Activated CD4-positive, alpha-beta T cell treated with anti-CD3 and anti-CD28 coated beads for 48 hours (primary cell): ENCODE measurements at regions not wholly inside any gene's neighbourhood (a gene's known extent, or its start where the extent isn't known, plus 50 kb on each side); places are given as distances from the start of the nearest gene placed in this dataset.

ENCODE experiments used
- DNase-seq: peaks from one replicate; pipeline ENCODE4 v3.0.0-alpha.2; 2020

GRCh38 chr20:40961686-40962640 lies 66.7 kb upstream of the TOP1 start:
- DNase-seq, result no peak

GRCh38 chr20:40962733-40963504 lies 65.7 kb upstream of the TOP1 start:
- DNase-seq, result peak; percentile 83

- DNase-seq, result no peak
Observed at GRCh38 chr20:40963505-40963845, 65.1 kb upstream of the TOP1 start.

GRCh38 chr20:40965671-40966070 lies 63.0 kb upstream of the TOP1 start:
- DNase-seq, result no peak

GRCh38 chr20:40966103-40966502 lies 62.5 kb upstream of the TOP1 start:
- no peak for DNase-seq

GRCh38 chr20:40966516-40967185 lies 62.0 kb upstream of the TOP1 start:
- no peak for DNase-seq

GRCh38 chr20:40967700-40968099 lies 60.9 kb upstream of the TOP1 start:
- DNase-seq, result no peak

- peak; percentile 92 for DNase-seq
Observed at GRCh38 chr20:40968816-40969562, 59.6 kb upstream of the TOP1 start.

- no peak for DNase-seq
Observed at GRCh38 chr20:40970218-40970617, 58.4 kb upstream of the TOP1 start.

- no peak for DNase-seq
Observed at GRCh38 chr20:40977218-40977617, 51.4 kb upstream of the TOP1 start.

GRCh38 chr20:40978761-40979160 lies 49.9 kb upstream of the TOP1 start:
- DNase-seq, result no peak
